ENCODE measurements at regions not wholly inside any gene's neighbourhood (a gene's known extent, or its start where the extent isn't known, plus 50 kb on each side); places are given as distances from the start of the nearest gene placed in this dataset.

DNA sequence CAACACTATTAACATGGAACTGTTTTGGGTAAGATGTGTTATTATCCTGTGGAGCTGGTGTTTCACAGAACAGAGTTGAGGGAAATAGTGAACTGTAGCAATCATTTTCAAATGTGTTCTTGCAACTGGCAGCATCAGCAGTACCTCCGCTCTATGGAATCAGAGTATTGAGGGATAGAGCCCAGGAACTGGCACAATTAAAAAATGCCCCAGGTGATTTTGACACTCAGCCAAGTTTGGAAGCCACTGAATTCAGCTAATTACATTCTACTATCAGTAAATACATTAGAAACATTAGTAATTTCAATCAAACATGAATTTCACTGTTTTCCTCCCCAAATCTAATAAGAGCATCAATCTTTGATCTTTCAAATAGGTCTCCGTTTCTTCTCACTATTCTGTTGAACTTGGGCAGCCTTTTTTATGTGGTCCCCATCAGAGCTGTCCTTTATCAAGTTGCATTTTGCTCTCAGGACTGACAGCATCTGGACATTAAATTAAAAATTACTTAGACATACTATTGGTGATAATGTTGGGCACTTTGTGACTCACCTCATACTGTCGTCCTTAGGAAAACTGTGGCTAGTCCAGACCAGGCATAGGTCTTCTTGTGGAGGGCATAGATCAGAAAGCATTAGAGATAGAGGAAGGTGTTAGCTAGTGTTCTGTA is 251.5 kb downstream of the DHX35 start:
- WGBS, 2 donors = 88 to 93% methylated on average over 3 of the region's 3 CpGs
- Histone ChIP-seq H3K4me1 (no peaks in the 10 kb centered on the region), H3K9me3 (no peaks in the 10 kb centered on the region), H3K27ac (no peak overlapping the region), H3K4me3 (no peak overlapping the region), H3K27me3 (peaks cover 0 to 5% (median 0%) of the 10 kb centered on the region in 3 donors), H3K36me3 (no peaks in the 10 kb centered on the region)
- intact Hi-C loops (cut with DNase I) = no loop called here
- no peak for TF ChIP-seq EP300 (IDR thresholded peaks at IDR 0.05)
- no peak for TF ChIP-seq POLR2A (IDR thresholded peaks at IDR 0.05)
- TF ChIP-seq POLR2AphosphoS5 (IDR thresholded peaks at IDR 0.05) = no peak
- TF ChIP-seq, protein P1, sequence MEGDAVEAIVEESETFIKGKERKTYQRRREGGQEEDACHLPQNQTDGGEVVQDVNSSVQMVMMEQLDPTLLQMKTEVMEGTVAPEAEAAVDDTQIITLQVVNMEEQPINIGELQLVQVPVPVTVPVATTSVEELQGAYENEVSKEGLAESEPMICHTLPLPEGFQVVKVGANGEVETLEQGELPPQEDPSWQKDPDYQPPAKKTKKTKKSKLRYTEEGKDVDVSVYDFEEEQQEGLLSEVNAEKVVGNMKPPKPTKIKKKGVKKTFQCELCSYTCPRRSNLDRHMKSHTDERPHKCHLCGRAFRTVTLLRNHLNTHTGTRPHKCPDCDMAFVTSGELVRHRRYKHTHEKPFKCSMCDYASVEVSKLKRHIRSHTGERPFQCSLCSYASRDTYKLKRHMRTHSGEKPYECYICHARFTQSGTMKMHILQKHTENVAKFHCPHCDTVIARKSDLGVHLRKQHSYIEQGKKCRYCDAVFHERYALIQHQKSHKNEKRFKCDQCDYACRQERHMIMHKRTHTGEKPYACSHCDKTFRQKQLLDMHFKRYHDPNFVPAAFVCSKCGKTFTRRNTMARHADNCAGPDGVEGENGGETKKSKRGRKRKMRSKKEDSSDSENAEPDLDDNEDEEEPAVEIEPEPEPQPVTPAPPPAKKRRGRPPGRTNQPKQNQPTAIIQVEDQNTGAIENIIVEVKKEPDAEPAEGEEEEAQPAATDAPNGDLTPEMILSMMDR (IDR thresholded peaks at IDR 0.05) = no peak
- DNase-seq = no peak

DNA sequence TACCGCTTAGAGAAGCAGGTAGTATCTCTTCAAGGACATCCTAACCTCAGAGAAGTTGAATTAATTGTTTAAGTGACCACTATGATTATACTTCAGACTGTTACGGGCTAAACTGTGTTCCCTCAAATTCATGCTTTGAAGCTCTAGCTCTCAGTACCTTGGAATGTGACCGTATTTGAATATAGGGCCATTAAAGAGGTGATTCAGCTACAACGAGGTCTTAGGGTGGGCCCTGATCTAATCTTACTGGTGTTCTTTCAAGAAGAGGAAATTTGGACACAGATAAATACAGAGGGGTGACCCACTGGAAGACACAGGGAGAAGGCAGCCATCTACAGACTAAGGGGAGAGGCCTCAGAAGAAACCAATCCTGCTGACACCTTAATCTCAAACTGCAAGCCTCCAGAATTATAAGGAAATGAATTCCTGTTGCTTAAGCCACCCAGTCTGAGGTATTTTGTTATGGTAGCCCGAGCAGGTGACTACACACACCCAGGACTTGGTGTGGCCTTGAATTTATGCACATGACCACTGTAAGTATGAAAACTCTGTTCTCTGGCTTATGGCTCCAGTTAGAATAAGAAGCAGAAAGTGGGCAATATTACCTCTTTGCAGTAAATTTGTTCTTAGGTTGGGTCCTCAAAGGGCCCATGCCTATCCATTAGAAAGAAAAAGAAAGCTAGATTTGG is 249.1 kb downstream of the DHX35 start:
- Histone ChIP-seq H3K9me3 (no peaks in the 10 kb centered on the region), H3K4me1 (no peaks in the 10 kb centered on the region), H3K27me3 (no peaks in the 10 kb centered on the region), H3K4me3 (no peak overlapping the region), H3K36me3 (no peaks in the 10 kb centered on the region), H3K27ac (no peak overlapping the region)
- 54 to 66% methylated on average over 5 of the region's 5 CpGs for WGBS, 2 donors
- DNase-seq = no peak
- TF ChIP-seq, protein P1 (IDR thresholded peaks at IDR 0.05) = no peak
- intact Hi-C loops (cut with DNase I) = no loop called here

GRCh38 chr20:39210341-39211036 is 248.3 kb downstream of the DHX35 start:
- H3K4me3 ChIP-seq = no peak overlapping the region
- TF ChIP-seq EP300 (IDR thresholded peaks at IDR 0.05) (no peak), POLR2A (IDR thresholded peaks at IDR 0.05) (no peak), POLR2AphosphoS5 (IDR thresholded peaks at IDR 0.05) (no peak)
- TF ChIP-seq, protein P1 (IDR thresholded peaks at IDR 0.05) = no peak
- no peaks in the 10 kb centered on the region for H3K9me3 ChIP-seq
- no peaks in the 10 kb centered on the region for H3K36me3 ChIP-seq
- WGBS, 2 donors = 34 to 57% methylated on average over 11 of the region's 11 CpGs
- no peaks in the 10 kb centered on the region for H3K4me1 ChIP-seq
- intact Hi-C loops (cut with DNase I) = no loop called here
- H3K27ac ChIP-seq = no peak overlapping the region
- no peaks in the 10 kb centered on the region for H3K27me3 ChIP-seq
- no peak for DNase-seq

- H3K9me3 ChIP-seq = peaks cover 0 to 1% (median 0%) of the 10 kb centered on the region in 4 donors
- intact Hi-C loops (cut with DNase I) = no loop called here
- no peak for DNase-seq
- H3K36me3 ChIP-seq = no peaks in the 10 kb centered on the region
- 79 to 83% methylated on average over 4 of the region's 4 CpGs for WGBS, 2 donors
- no peak overlapping the region for H3K4me3 ChIP-seq
- H3K27me3 ChIP-seq = no peaks in the 10 kb centered on the region
- H3K4me1 ChIP-seq = no peaks in the 10 kb centered on the region
- TF ChIP-seq, protein P1 (IDR thresholded peaks at IDR 0.05) = no peak
- TF ChIP-seq POLR2AphosphoS5 (IDR thresholded peaks at IDR 0.05) (no peak), POLR2A (IDR thresholded peaks at IDR 0.05) (no peak), EP300 (IDR thresholded peaks at IDR 0.05) (no peak)
- H3K27ac ChIP-seq = no peak overlapping the region
Observed at GRCh38 chr20:39206899-39207564, 244.9 kb downstream of the DHX35 start.

Data from sigmoid colon (tissue), 6 donors.